ENCODE measurements at regions not wholly inside any gene's neighbourhood (a gene's known extent, or its start where the extent isn't known, plus 50 kb on each side); places are given as distances from the start of the nearest gene placed in this dataset.

GRCh38 chr11:122024278-122024677, 91.7 kb downstream of the BLID start:
- TF ChIP-seq CTCF (IDR thresholded peaks at IDR 0.05; ENCODE audit: insufficient read depth, low read length, poor library complexity, severe bottlenecking): no peak
- TF ChIP-seq EZH2phosphoT487 (conservative IDR thresholded peaks at IDR 0.05; ENCODE audit: low read length): no peak

Measured in SU-DHL-6 (cell line).